ENCODE measurements at regions not wholly inside any gene's neighbourhood (a gene's known extent, or its start where the extent isn't known, plus 50 kb on each side); places are given as distances from the start of the nearest gene placed in this dataset.
"Not testable (repeated sequence)": the region's sequence is repeated elsewhere in the genome, so short reads cannot be mapped to it uniquely, and the experiment has no call there.

GRCh38 chr10:71108042-71108441 is 104.3 kb upstream of the UNC5B start:
- not testable (repeated sequence) for TF ChIP-seq EZH2 (IDR thresholded peaks at IDR 0.05; ENCODE audit: borderline replicate concordance, low read length); CTCF (conservative IDR thresholded peaks at IDR 0.05 in 1 of 2, IDR thresholded peaks at IDR 0.05 in 1 of 2; ENCODE audit: extremely low read depth in 1 of 2, insufficient read depth in 1 of 2, low read depth in 1 of 2, low read length in 2 of 2)
